ENCODE measurements at regions not wholly inside any gene's neighbourhood (a gene's known extent, or its start where the extent isn't known, plus 50 kb on each side); places are given as distances from the start of the nearest gene placed in this dataset.

DNA sequence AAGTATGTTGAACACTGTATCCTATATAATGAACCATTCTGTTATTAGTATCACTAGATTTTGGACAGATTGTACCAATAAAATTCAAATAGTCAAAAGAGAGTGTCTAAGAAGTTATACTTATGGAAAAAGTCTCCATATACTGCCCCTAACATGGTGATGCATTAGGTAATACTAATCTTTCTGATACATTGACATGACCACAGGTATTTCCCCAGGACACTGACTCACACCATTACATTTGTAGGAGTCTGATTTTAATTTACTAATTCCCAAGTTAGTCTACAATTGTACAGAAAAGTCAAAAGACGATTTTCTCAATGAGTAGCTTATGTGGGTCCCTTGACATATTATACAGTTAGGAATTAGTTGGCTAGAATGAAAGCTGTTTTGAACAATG, 593.8 kb downstream of the ISL1 start:
- TF ChIP-seq, protein P1, sequence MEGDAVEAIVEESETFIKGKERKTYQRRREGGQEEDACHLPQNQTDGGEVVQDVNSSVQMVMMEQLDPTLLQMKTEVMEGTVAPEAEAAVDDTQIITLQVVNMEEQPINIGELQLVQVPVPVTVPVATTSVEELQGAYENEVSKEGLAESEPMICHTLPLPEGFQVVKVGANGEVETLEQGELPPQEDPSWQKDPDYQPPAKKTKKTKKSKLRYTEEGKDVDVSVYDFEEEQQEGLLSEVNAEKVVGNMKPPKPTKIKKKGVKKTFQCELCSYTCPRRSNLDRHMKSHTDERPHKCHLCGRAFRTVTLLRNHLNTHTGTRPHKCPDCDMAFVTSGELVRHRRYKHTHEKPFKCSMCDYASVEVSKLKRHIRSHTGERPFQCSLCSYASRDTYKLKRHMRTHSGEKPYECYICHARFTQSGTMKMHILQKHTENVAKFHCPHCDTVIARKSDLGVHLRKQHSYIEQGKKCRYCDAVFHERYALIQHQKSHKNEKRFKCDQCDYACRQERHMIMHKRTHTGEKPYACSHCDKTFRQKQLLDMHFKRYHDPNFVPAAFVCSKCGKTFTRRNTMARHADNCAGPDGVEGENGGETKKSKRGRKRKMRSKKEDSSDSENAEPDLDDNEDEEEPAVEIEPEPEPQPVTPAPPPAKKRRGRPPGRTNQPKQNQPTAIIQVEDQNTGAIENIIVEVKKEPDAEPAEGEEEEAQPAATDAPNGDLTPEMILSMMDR (conservative IDR thresholded peaks at IDR 0.05 in 1 of 2, IDR thresholded peaks at IDR 0.05 in 1 of 2; ENCODE audit: low read depth in 1 of 2, low read length in 2 of 2) = no peak
- no peak for TF ChIP-seq EZH2 (IDR thresholded peaks at IDR 0.05; ENCODE audit: low read length, missing control alignments)
